Right lobe of liver (tissue), 4 donors: ENCODE measurements at regions not wholly inside any gene's neighbourhood (a gene's known extent, or its start where the extent isn't known, plus 50 kb on each side); places are given as distances from the start of the nearest gene placed in this dataset.

Experiments
- CTCF ChIP-seq, 4 donors: fragments of 200-600 bp in 3 of 4; fragments of 450-650 bp in 1 of 4; IDR thresholded peaks; one replicate each; pipeline versions ENCODE4 v1.5.1 to v1.8.0; 2016 to 2022; ENCODE audit warnings: antibody characterized with exemption in 4 of 4, mild to moderate bottlenecking in 2 of 4
- POLR2A ChIP-seq: fragments of 450-650 bp; IDR thresholded peaks from one replicate; pipeline ENCODE4 v1.6.1; 2017; ENCODE audit warnings: antibody characterized with exemption, mild to moderate bottlenecking
- donor health status: DM: no; HTN: no; CAD: no.
- donor health status: DM: no; HTN: no; CAD: no.
- donor health status: DM: no; HTN: yes; CAD: no.

- TF ChIP-seq CTCF (IDR thresholded peaks at IDR 0.05) (no peak), POLR2A (no peak)
Observed at GRCh38 chr2:182593394-182593975, 122.6 kb upstream of the DNAJC10 start.
